ENCODE measurements at regions not wholly inside any gene's neighbourhood (a gene's known extent, or its start where the extent isn't known, plus 50 kb on each side); places are given as distances from the start of the nearest gene placed in this dataset.
"Not testable (repeated sequence)": the region's sequence is repeated elsewhere in the genome, so short reads cannot be mapped to it uniquely, and the experiment has no call there.

GRCh38 chr2:225802076-225802475 lies 402.6 kb downstream of the NYAP2 start:
- not testable (repeated sequence) for DNase-seq (ENCODE audit: low read depth)

GRCh38 chr2:225797394-225797793 lies 397.9 kb downstream of the NYAP2 start:
- no peak for DNase-seq (ENCODE audit: low read depth)

DNA sequence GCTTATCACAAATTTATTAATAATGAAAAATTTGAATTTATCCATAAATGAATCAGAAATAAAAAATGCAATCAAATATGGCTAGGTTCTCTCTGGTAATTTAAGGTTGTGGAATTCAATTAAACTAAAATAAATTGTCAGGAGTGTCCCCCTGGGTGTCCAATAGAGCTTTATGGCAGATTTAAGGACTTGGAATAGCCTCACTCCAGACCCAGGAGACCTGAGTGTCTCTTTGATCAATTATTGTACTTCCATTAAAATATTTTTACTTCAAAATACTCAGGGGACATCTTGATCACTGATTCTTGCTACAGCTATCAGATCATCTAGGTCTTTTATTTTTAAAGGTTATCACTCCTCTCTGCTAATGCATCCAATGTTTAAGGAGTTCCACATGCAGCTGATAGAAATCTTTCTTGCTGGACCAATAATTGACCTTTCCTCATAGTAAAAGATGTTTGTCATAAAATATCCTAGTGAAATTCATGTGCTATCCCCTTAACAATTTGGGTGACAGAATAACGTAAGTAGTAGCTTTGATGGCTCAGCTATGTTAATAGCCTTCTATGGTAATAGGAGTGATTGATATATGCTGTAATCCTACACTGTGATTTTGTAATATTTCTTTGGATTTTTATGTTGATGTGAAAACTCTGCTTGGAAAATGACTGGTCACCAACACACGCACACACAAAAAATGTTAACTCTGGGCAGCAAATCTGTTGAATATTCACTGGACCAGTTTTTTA lies 395.3 kb downstream of the NYAP2 start:
- DNase-seq (ENCODE audit: low read depth) = no peak

DNA sequence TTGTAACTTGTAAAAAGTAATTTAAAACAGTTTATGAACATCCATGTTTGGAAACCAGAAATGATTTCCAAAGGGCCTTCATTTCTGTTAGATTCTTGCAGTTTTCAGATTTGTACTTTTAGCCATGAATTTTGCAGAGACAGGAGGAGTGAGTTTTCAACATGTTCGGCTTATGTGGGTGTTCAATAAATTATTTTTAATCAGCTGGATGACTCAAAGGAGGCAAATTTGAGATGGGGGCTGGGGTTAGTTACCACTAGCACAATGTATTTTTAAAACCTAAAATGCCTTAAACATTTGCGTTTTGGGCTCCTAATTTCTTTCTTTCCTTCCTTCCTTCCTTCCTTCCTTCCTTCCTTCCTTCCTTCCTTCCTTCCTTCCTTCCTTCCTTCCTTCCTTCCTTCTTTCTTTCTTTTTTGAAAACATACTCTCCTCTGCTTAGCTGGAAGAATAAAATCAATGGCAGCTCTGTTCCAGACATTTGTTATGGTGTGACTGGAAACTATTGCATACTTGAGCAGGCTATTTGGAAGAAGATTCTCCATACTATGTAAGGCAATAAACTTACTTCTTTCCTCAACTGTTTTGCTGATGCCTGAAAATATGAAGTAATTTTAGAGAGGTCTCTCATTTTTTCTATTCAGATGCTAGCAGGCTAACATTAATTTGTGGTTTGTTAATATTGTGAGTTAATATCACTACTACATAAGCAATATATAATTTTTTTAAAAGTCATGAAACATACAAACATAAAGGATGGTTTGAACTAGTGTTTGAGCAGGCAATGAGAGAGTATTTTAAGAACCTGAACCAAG lies 394.4 kb downstream of the NYAP2 start:
- no peak for DNase-seq (ENCODE audit: low read depth)

- DNase-seq (ENCODE audit: low read depth) = no peak
Observed at GRCh38 chr2:225788571-225789094, 389.1 kb downstream of the NYAP2 start.

- no peak for DNase-seq (ENCODE audit: low read depth)
Observed at GRCh38 chr2:225787497-225787896, 388.0 kb downstream of the NYAP2 start.

DNA sequence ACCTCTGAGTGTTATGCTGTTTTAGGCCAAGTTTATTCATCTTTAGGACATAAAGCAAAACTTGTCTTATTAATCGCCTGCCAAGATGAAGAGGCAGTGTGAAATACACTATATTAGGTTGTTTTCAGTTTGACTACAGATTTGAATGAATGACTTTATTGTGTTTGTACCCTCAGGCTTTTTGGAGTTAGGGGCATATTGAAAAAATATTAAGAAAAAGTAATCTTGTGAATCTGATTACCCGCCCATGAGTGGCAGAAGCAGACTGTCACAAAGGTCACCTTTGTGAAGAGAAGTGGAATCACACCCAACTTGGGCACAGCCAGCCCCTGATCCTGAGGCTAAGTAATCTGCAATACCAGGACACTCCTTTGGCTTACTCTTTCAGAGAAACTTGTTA lies 382.5 kb downstream of the NYAP2 start:
- DNase-seq (ENCODE audit: low read depth) = no peak

DNA sequence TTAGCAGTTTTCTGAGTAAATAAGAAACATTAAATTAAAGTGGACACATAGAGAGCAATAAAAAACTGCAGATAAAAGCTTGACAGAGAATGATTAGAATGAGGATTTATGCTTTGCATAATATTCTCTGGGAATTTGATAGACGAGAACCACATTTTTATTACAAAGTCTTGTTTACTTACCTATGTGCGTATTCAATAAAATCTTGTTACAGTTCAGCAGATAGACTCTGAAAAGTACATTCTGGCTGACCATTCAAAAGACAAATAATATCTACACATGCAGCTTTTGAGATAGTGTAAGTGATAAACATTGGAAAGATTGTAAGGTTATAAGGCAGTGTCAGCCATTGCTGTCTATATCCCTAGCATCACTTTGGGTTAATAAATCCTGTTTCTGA lies 381.6 kb downstream of the NYAP2 start:
- DNase-seq (ENCODE audit: low read depth) = no peak

DNA sequence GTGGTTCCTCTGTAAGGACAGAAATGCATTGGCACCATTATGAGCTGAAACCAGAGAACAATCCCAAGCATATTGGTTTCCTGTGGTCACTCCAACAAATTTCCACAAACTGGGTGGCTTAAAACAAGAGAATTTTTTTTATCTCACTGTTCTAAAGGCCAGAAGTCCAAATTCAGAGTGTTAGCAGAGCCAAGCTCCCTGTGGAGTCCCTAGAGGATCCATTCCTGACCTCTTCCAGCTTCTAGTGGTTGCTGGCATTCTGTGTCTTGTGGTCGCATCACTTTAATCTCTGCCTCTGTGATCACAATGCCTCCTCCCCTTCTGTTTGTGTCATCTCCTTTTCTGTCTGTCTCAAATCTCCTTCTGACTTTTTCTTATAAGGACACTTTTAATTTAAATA lies 380.3 kb downstream of the NYAP2 start:
- no peak for DNase-seq (ENCODE audit: low read depth)

DNA sequence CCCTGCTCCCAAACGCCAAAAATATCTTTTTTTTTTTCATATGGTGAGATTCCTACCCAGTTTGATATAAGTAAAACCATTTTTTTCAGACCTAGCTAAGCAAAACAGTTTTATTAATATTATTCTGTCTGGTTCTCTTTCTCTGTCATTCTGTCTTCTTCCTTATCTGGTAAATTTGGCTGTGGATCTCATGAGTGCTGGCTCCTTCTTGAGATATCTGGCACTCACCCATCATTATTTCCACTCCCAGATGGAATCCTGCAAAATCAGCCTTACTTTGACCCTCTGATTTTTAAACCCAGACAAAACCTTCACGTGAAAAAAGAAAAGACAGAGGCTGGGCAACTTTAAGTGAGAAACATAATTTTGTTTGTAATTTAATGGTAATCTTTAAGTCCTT lies 373.6 kb downstream of the NYAP2 start:
- DNase-seq (ENCODE audit: low read depth) = no peak

GRCh38 chr2:225771701-225772100 lies 372.2 kb downstream of the NYAP2 start:
- DNase-seq (ENCODE audit: low read depth) = no peak

DNA sequence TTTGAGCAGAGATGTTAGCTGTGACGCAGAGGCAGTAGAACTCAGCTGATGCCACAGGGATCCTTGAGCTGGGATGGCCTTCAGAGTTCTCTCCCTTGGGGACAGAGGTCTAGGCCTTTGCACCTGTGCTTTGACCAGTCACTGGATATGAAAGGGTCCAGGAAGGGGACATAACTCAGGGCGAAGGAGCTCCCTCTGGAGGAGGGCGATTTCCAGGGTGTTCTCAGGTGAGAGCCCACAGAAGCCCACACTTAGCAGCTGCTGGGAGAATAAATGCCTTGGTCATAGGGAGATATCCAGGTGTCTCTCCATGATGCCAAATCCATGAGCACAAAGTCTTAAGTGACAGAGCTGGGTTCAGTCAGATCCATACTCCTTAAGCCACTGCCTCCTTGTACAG lies 369.2 kb downstream of the NYAP2 start:
- DNase-seq (ENCODE audit: low read depth) = no peak

DNA sequence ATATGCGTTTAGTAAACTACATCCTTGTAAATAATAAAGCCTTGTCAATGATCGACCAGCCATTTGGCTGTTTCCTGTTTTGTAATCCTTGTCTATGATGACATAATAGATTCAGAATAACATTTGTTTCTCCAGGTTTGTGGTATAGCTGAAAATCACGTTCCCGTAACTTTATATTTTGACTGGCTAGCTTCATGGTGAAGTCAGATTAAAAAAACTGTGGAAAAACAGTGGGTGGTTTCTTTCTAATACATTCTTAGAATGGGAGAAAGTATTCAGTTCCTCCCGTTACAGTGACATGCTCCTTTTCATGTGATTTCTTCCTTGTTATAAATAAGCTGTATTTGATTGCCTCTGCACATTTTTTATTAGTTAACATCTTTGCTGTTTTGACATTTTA lies 366.9 kb downstream of the NYAP2 start:
- no peak for DNase-seq (ENCODE audit: low read depth)

DNA sequence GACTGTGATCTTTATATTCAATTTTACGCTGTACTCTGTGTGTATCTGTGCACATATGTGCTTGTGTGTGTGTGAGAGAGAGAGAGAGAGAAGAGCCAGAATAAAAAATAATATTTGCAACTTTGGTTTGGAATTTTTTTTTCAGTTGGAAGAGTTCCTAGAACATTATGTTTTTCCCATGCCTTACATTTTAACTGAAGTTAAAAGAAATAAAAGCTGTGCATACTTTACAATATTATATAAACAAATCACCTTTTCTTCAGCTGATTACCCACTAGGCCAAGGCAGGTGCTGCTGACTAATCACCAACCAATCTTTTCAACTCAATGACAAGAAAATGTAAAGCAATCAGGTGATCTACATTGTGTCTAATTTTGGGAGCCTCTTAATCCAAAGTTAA lies 366.3 kb downstream of the NYAP2 start:
- no peak for DNase-seq (ENCODE audit: low read depth)

GRCh38 chr2:225764346-225764745 lies 364.8 kb downstream of the NYAP2 start:
- no peak for DNase-seq (ENCODE audit: low read depth)

DNA sequence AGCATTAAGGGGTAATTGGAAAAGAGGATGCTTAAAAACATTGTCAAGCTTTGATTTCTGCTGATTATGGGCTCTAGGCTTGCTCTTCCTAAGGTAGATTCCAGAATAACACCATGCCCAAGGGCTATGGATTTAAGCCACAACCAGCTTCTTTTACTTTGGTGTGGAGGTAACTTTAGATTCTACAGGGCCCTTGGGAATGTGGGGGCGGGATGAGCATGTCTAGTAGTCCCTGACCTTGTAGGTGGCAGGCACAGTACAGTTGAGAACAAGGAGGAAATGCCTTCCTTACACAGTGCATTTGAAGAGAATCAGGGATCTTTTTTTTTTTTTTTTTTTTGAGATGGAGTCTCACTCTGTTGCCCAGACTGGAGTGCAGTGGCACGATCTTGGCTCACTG lies 364.2 kb downstream of the NYAP2 start:
- no peak for DNase-seq (ENCODE audit: low read depth)

DNA sequence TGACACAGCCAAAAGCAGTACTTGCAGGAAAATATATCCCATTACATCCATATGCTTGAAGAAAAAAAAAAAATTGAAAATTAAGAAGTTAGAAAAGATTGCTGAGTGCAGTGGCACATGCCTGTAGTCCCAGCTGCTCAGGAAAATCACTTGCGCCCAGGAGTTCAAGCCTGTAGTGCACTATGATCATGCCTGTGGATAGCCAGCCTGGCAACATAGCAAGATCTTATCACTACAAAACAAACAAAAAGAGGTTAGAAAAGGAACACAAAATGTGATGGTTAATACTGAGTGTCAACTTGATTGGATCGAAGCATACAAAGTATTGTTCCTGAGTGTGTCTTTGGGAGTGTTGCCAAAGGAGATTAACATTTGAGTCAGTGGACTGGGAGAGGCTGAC lies 361.9 kb downstream of the NYAP2 start:
- no peak for DNase-seq (ENCODE audit: low read depth)

- DNase-seq (ENCODE audit: low read depth) = no peak
Observed at GRCh38 chr2:225757248-225757647, 357.7 kb downstream of the NYAP2 start.

DNA sequence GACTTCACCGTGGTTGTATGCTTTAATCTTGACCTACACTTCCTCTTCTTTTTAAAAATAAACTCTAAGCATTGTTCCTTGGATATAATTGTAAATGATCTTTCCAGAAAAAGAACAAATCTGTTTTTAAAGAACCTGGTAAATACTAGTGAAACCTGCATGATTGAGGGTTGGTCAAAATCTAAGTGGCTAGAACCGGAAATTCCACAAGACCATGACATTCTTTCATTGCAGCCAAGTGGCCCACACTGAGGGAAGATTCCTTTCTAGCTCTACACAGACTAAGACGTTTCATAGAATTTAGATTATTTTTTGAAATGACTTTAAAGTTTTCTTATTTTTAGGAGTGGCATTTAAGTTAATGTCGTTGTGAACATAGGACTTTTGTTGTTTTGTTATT lies 356.7 kb downstream of the NYAP2 start:
- no peak for DNase-seq (ENCODE audit: low read depth)

GRCh38 chr2:225748609-225749008 lies 349.1 kb downstream of the NYAP2 start:
- no peak for DNase-seq (ENCODE audit: low read depth)

- DNase-seq (ENCODE audit: low read depth) = not testable (repeated sequence)
Observed at GRCh38 chr2:225743996-225744395, 344.5 kb downstream of the NYAP2 start.

DNA sequence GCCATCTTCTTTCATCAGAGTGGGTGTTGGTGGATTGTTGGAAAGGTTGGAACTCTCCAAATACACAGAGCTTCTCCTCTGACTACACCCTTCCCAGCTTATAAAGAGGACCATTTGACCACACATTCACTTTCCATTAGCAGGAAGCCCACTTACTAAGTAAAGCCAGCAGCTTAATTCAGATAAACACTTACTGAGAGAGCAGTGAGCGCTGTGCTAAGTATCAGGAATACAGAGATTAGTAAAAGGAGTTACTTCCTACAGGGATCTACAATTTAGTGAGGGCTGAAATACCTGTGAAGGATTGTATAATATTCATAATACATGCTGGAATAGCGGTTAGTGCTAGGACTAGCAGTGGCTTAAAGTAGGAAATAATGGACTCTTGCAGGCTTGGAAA lies 343.0 kb downstream of the NYAP2 start:
- no peak for DNase-seq (ENCODE audit: low read depth)

- DNase-seq (ENCODE audit: low read depth) = no peak
Observed at GRCh38 chr2:225740086-225740485, 340.6 kb downstream of the NYAP2 start.

All from stimulated activated CD8-positive, alpha-beta memory T cell treated with anti-CD3 and anti-CD28 coated beads, Interleukin-12 subunit alpha, Interleukin-12 subunit beta, amount 100 ng/mL, for 4 hours (primary cell).